SK-N-SH (cell line): ENCODE measurements at regions not wholly inside any gene's neighbourhood (a gene's known extent, or its start where the extent isn't known, plus 50 kb on each side); places are given as distances from the start of the nearest gene placed in this dataset.

Experiments used
- CTCF ChIA-PET: fragments of 300-600, 350-600 bp; formaldehyde crosslinking; extraction: SDS; loops from one replicate; lab custom pipeline; 2021; lab: Yijun Ruan, JAX
- POLR2A ChIA-PET: fragments of 350-600 bp; sonication (Branson Sonifier 250); formaldehyde crosslinking; extraction: SDS; loops from one replicate; lab custom pipeline; 2020; ENCODE audit warnings: antibody characterized with exemption, inconsistent platforms; lab: Yijun Ruan, JAX
- DNase-seq: peaks from one replicate; pipeline ENCODE4 v3.0.0; 2012
- H2AFZ ChIP-seq: fragments of 200-600 bp; sonication (generic); 2 replicates; pipeline ENCODE4 v1.8.1; 2016; ENCODE audit warnings: antibody characterized with exemption, mild to moderate bottlenecking, low read depth
- H3F3A ChIP-seq: fragments of 200-600 bp; sonication (generic); replicated peaks from 2 replicates; pipeline ENCODE3; 2016; ENCODE audit warnings: antibody characterized with exemption, mild to moderate bottlenecking; ENCODE audit not compliant: insufficient read depth
- H3K27ac ChIP-seq, 2 experiments: fragments of 200-500 bp in 1 of 2; fragments of 200-600 bp in 1 of 2; sonication (Bioruptor generic) in 1 of 2; sonication (generic), shearing (Covaris generic) in 1 of 2; 2 replicates each; pipeline versions ENCODE4 v1.5.1 to v1.6.1; 2014 to 2016; ENCODE audit warnings: low read depth in 2 of 2, inconsistent platforms in 1 of 2, low read length in 1 of 2, mild to moderate bottlenecking in 1 of 2, mixed read lengths in 1 of 2
- H3K27me3 ChIP-seq: fragments of 200-600 bp; sonication (generic), shearing (Covaris generic); 2 replicates; pipeline ENCODE4 v1.6.1; 2016; ENCODE audit warnings: mixed run types; ENCODE audit not compliant: insufficient read depth
- H3K36me3 ChIP-seq, 2 experiments: fragments of 200-500 bp in 1 of 2; fragments of 200-600 bp in 1 of 2; sonication (Bioruptor generic) in 1 of 2; sonication (generic) in 1 of 2; replicated peaks in 1 of 2; 2 replicates each; pipeline versions ENCODE3 to v1.5.1; 2014 to 2016; ENCODE audit warnings: low read length in 1 of 2, mild to moderate bottlenecking in 1 of 2; ENCODE audit not compliant: insufficient read depth in 2 of 2, control insufficient read depth in 1 of 2
- H3K4me1 ChIP-seq, 2 experiments: fragments of 200-500 bp in 1 of 2; fragments of 200-600 bp in 1 of 2; sonication (Bioruptor generic) in 1 of 2; sonication (generic), shearing (Covaris generic) in 1 of 2; 2 replicates each; pipeline versions ENCODE4 v1.5.1 to v1.6.1; 2014 to 2016; ENCODE audit warnings: low read depth in 1 of 2, low read length in 1 of 2, mixed run types in 1 of 2; ENCODE audit not compliant: insufficient read depth in 2 of 2, control insufficient read depth in 1 of 2
- H3K4me2 ChIP-seq: fragments of 200-600 bp; sonication (generic), shearing (Covaris generic); 2 replicates; pipeline ENCODE4 v1.6.1; 2017; ENCODE audit warnings: mixed run types
- H3K4me3 ChIP-seq, 2 experiments: fragments of 200-500 bp in 1 of 2; fragments of 200-600 bp in 1 of 2; sonication (Bioruptor generic) in 1 of 2; sonication (generic), shearing (Covaris generic) in 1 of 2; 2 replicates each; pipeline versions ENCODE4 v1.5.1 to v1.8.1; 2014 to 2016; ENCODE audit warnings: low read depth in 2 of 2, inconsistent platforms in 1 of 2, low read length in 1 of 2, mild to moderate bottlenecking in 1 of 2, mixed read lengths in 1 of 2, moderate library complexity in 1 of 2
- H3K79me2 ChIP-seq: fragments of 200-600 bp; sonication (generic); 2 replicates; pipeline ENCODE4 v1.8.1; 2017; ENCODE audit warnings: mild to moderate bottlenecking; ENCODE audit not compliant: insufficient read depth
- H3K9ac ChIP-seq: fragments of 200-600 bp; sonication (generic); 2 replicates; pipeline ENCODE4 v1.6.1; 2017; ENCODE audit warnings: mixed run types
- H3K9me2 ChIP-seq: fragments of 200-600 bp; sonication (generic); 2 replicates; pipeline ENCODE4 v1.6.1; 2017; ENCODE audit warnings: mixed run types
- H3K9me3 ChIP-seq: fragments of 200-600 bp; sonication (generic); 2 replicates; pipeline ENCODE4 v1.6.1; 2017; ENCODE audit warnings: mixed run types, mild to moderate bottlenecking, moderate library complexity
- H4K20me1 ChIP-seq: fragments of 200-600 bp; sonication (generic); 2 replicates; pipeline ENCODE4 v1.6.1; 2017; ENCODE audit warnings: mild to moderate bottlenecking, mixed run types; ENCODE audit not compliant: insufficient read depth
- CHD2 ChIP-seq: fragments of 150-350 bp; IDR thresholded peaks from 2 replicates; pipeline ENCODE4 v1.6.1; 2018; ENCODE audit warnings: low read length; ENCODE audit not compliant: partially characterized antibody
- CTCF ChIP-seq: fragments of 200-600 bp; sonication (generic); IDR thresholded peaks from 2 replicates; pipeline ENCODE4 v1.6.1; 2017; ENCODE audit warnings: antibody characterized with exemption, mild to moderate bottlenecking, moderate library complexity
- EP300 ChIP-seq, 2 experiments: IDR thresholded peaks; 2 replicates each; pipeline versions ENCODE4 v1.4.0 to v1.6.1; 2012; ENCODE audit warnings: borderline replicate concordance in 1 of 2, low read depth in 1 of 2, low read length in 1 of 2
- EZH2phosphoT487 ChIP-seq: fragments of 200-600 bp; sonication (generic); IDR thresholded peaks from 2 replicates; pipeline ENCODE4 v1.6.1; 2017; ENCODE audit warnings: low read depth, mixed run types, mild to moderate bottlenecking, antibody characterized with exemption, moderate library complexity, borderline replicate concordance
- FOXJ3 ChIP-seq: sonication (generic); formaldehyde crosslinking; IDR thresholded peaks from 2 replicates; pipeline ENCODE4 v1.5.1; 2020; ENCODE audit warnings: mild to moderate bottlenecking, missing genetic modification reagents
- GABPA ChIP-seq: IDR thresholded peaks from 2 replicates; pipeline ENCODE4 v1.4.0; 2012; ENCODE audit warnings: low read depth, mild to moderate bottlenecking
- GATA2 ChIP-seq: sonication (generic); formaldehyde crosslinking; IDR thresholded peaks from 2 replicates; pipeline ENCODE4 v1.5.0; 2020; ENCODE audit warnings: mild to moderate bottlenecking, missing genetic modification reagents
- JUND ChIP-seq: IDR thresholded peaks from 2 replicates; pipeline ENCODE4 v1.4.0; 2012
- MXI1 ChIP-seq: IDR thresholded peaks from 2 replicates; pipeline ENCODE4 v1.6.1; 2012; ENCODE audit warnings: mild to moderate bottlenecking, low read depth, low read length, improper control_type of control experiment
- NFIC ChIP-seq: IDR thresholded peaks from 2 replicates; pipeline ENCODE4 v1.4.0; 2012; ENCODE audit warnings: borderline replicate concordance
- NRF1 ChIP-seq: IDR thresholded peaks from 2 replicates; pipeline ENCODE4 v1.6.1; 2012; ENCODE audit warnings: low read depth, mild to moderate bottlenecking, low read length
- PBX3 ChIP-seq: IDR thresholded peaks from 2 replicates; pipeline ENCODE4; 2012
- POLR2AphosphoS5 ChIP-seq: IDR thresholded peaks from 2 replicates; pipeline ENCODE4 v1.6.1; 2012; ENCODE audit warnings: low read depth, low read length
- RCOR1 ChIP-seq: fragments of 150-350 bp; IDR thresholded peaks from 2 replicates; pipeline ENCODE4 v1.6.1; 2017; ENCODE audit warnings: antibody characterized with exemption, low read length
- RXRA ChIP-seq: IDR thresholded peaks from 2 replicates; pipeline ENCODE4 v1.4.0; 2012; ENCODE audit warnings: low read depth, mild to moderate bottlenecking, borderline replicate concordance
- USF1 ChIP-seq: IDR thresholded peaks from 2 replicates; pipeline ENCODE4 v1.4.0; 2012; ENCODE audit warnings: low read depth, borderline replicate concordance
- USF2 ChIP-seq: fragments of 150-350 bp; IDR thresholded peaks from 2 replicates; pipeline ENCODE4 v1.6.1; 2017; ENCODE audit warnings: antibody characterized with exemption, low read length, low read depth, borderline replicate concordance
- WGBS: methylation state at CpG from one replicate; pipeline ENCODE4 v1.1.6; 2017; ENCODE audit warnings: low lambda C conversion rate; 5-methylcytosine and 5-hydroxymethylcytosine counted together

- no peak overlapping the region for H3K4me3 ChIP-seq
- no peak overlapping the region for H3K27ac ChIP-seq
- no peak overlapping the region for H3K4me2 ChIP-seq
- no peak for TF ChIP-seq CTCF
- no peak for TF ChIP-seq FOXJ3 (CRISPR knock-in tag)
- TF ChIP-seq POLR2AphosphoS5, result no peak
- no peak for TF ChIP-seq JUND
- no peak for TF ChIP-seq EZH2phosphoT487
- no peak for TF ChIP-seq NFIC
- no peak for TF ChIP-seq GABPA
- TF ChIP-seq EP300 (IDR thresholded peaks at IDR 0.05; ENCODE audit: borderline replicate concordance in 1 of 2, low read depth in 1 of 2, low read length in 1 of 2), result no peak
- no peak for TF ChIP-seq RCOR1
- TF ChIP-seq MXI1, result no peak
- TF ChIP-seq GATA2 (CRISPR knock-in tag), result no peak
- TF ChIP-seq PBX3, result no peak
- no peak for TF ChIP-seq CHD2
- no peak for TF ChIP-seq USF1
- no peak for TF ChIP-seq USF2
- TF ChIP-seq RXRA, result no peak
- TF ChIP-seq NRF1, result no peak
- TF ChIP-seq, all 33 proteins: peak for 0
- H3F3A ChIP-seq, result peaks cover 5% of the 10 kb centered on the region
- H3K9ac ChIP-seq, result no peak overlapping the region
- no peaks in the 10 kb centered on the region for H3K9me2 ChIP-seq
- CTCF ChIA-PET, result no interaction called here
- no peaks in the 10 kb centered on the region for H3K79me2 ChIP-seq
- H3K9me3 ChIP-seq, result no peaks in the 10 kb centered on the region
- H4K20me1 ChIP-seq, result no peaks in the 10 kb centered on the region
- no peak for DNase-seq
- no peaks in the 10 kb centered on the region for H3K36me3 ChIP-seq
- peaks cover 0 to 10% of the 10 kb centered on the region in 2 experiments; a peak in 1 of 4 replicates for H3K4me1 ChIP-seq
- no peak overlapping the region for H2AFZ ChIP-seq
- 21% methylated on average over 1 of the region's 1 CpG for WGBS
- no peaks in the 10 kb centered on the region for H3K27me3 ChIP-seq
- POLR2A ChIA-PET, result no interaction called here
These were observed 200.4 kb downstream of the WNT5A start for GRCh38 chr3:55286693-55287092.
